ENCODE measurements at regions not wholly inside any gene's neighbourhood (a gene's known extent, or its start where the extent isn't known, plus 50 kb on each side); places are given as distances from the start of the nearest gene placed in this dataset.

GRCh38 chr6:77373955-77374354, 89.3 kb downstream of the HTR1B start:
- Histone ChIP-seq H3K9me2 (ENCODE audit: insufficient read depth) (no peaks in the 10 kb centered on the region), H4K20me1 (ENCODE audit: insufficient read depth) (no peaks in the 10 kb centered on the region), H2AFZ (ENCODE audit: low read depth, low read length, poor library complexity, severe bottlenecking) (no peak overlapping the region), H3K27ac (ENCODE audit: low read depth, low read length) (no peak overlapping the region), H3K9ac (ENCODE audit: low read length) (no peak overlapping the region), H3K27me3 (ENCODE audit: insufficient read depth, low read length) (no peaks in the 10 kb centered on the region), H3K4me2 (ENCODE audit: low read length) (no peak overlapping the region), H3K9me3 (ENCODE audit: control insufficient read depth in 1 of 2, insufficient read depth in 1 of 2, low read depth in 1 of 2, low read length in 2 of 2) (no peaks in the 10 kb centered on the region), H3K4me3 (replicated peaks in 1 of 2; ENCODE audit: low read depth in 1 of 2, low read length in 2 of 2) (no peak overlapping the region), H3K79me2 (ENCODE audit: insufficient read depth, low read length) (no peaks in the 10 kb centered on the region), H3K36me3 (ENCODE audit: control insufficient read depth in 1 of 2, insufficient read depth in 2 of 2, low read length in 2 of 2) (no peaks in the 10 kb centered on the region), H3K4me1 (ENCODE audit: control insufficient read depth in 1 of 2, insufficient read depth in 2 of 2, low read length in 2 of 2) (0 out of 4 replicates have a peak, but pooled peaks cover 0 to 3% of the 10 kb centered on the region in 2 experiments)
- RAD21 ChIA-PET (ENCODE audit: low non-redundant PET in 1 of 2, low total read pairs in 2 of 2, uncharacterized antibody in 2 of 2, unreplicated experiment in 2 of 2) = no interaction called here
- no peak for TF ChIP-seq FOSL1 (IDR thresholded peaks at IDR 0.05; ENCODE audit: low read depth)
- CTCF ChIA-PET = no interaction called here
- intact Hi-C loops (cut with micrococcal nuclease) = no loop called here
- POLR2A ChIA-PET = no interaction called here
- DNase-seq (ENCODE audit: low read depth, low spot score) = no peak
- no TSS peak for BruUV-seq (replicated peaks)
- no peak for ATAC-seq

GRCh38 chr6:77371748-77372147, 91.5 kb downstream of the HTR1B start:
- ATAC-seq (no peak), DNase-seq (ENCODE audit: low read depth, low spot score) (no peak)
- H3K9ac ChIP-seq (ENCODE audit: low read length) = no peak overlapping the region
- H3K9me2 ChIP-seq (ENCODE audit: insufficient read depth) = no peaks in the 10 kb centered on the region
- H3K4me2 ChIP-seq (ENCODE audit: low read length) = no peak overlapping the region
- ChIA-PET RAD21 (ENCODE audit: low non-redundant PET in 1 of 2, low total read pairs in 2 of 2, uncharacterized antibody in 2 of 2, unreplicated experiment in 2 of 2) (no interaction called here), POLR2A (no interaction called here), CTCF (no interaction called here)
- no peaks in the 10 kb centered on the region for H3K79me2 ChIP-seq (ENCODE audit: insufficient read depth, low read length)
- H2AFZ ChIP-seq (ENCODE audit: low read depth, low read length, poor library complexity, severe bottlenecking) = no peak overlapping the region
- no TSS peak for BruUV-seq (replicated peaks)
- no peak overlapping the region for H3K27ac ChIP-seq (ENCODE audit: low read depth, low read length)
- H4K20me1 ChIP-seq (ENCODE audit: insufficient read depth) = no peaks in the 10 kb centered on the region
- H3K9me3 ChIP-seq (ENCODE audit: control insufficient read depth in 1 of 2, insufficient read depth in 1 of 2, low read depth in 1 of 2, low read length in 2 of 2) = no peaks in the 10 kb centered on the region
- H3K4me1 ChIP-seq (ENCODE audit: control insufficient read depth in 1 of 2, insufficient read depth in 2 of 2, low read length in 2 of 2) = 0 out of 4 replicates have a peak, but pooled peaks cover 0 to 3% of the 10 kb centered on the region in 2 experiments
- no peaks in the 10 kb centered on the region for H3K36me3 ChIP-seq (ENCODE audit: control insufficient read depth in 1 of 2, insufficient read depth in 2 of 2, low read length in 2 of 2)
- no peak overlapping the region for H3K4me3 ChIP-seq (replicated peaks in 1 of 2; ENCODE audit: low read depth in 1 of 2, low read length in 2 of 2)
- intact Hi-C loops (cut with micrococcal nuclease) = no loop called here
- no peaks in the 10 kb centered on the region for H3K27me3 ChIP-seq (ENCODE audit: insufficient read depth, low read length)
- no peak for TF ChIP-seq EZH2 (IDR thresholded peaks at IDR 0.05)
- no peak for TF ChIP-seq SIN3A (IDR thresholded peaks at IDR 0.05; ENCODE audit: low read depth)
- TF ChIP-seq SP1 (IDR thresholded peaks at IDR 0.05; ENCODE audit: low read depth) = no peak
- TF ChIP-seq ATF3 (IDR thresholded peaks at IDR 0.05) = no peak
- no peak for TF ChIP-seq EZH2phosphoT487 (IDR thresholded peaks at IDR 0.05; ENCODE audit: borderline replicate concordance)
- TF ChIP-seq ELF1 (IDR thresholded peaks at IDR 0.05; ENCODE audit: borderline replicate concordance, low read depth) = no peak
